ENCODE measurements at regions not wholly inside any gene's neighbourhood (a gene's known extent, or its start where the extent isn't known, plus 50 kb on each side); places are given as distances from the start of the nearest gene placed in this dataset.

GRCh38 chr2:217691920-217692666 is 310.7 kb downstream of the TNS1 start:
- WGBS (ENCODE audit: low lambda C conversion rate, missing lambda C conversion rate), result 85% methylated on average over 7 of the region's 7 CpGs
- H3K4me3 ChIP-seq, result no peak overlapping the region
- H3K27me3 ChIP-seq, result no peaks in the 10 kb centered on the region
- no peaks in the 10 kb centered on the region for H3K36me3 ChIP-seq (replicated peaks; ENCODE audit: insufficient read depth, low read depth)
- no peak for TF ChIP-seq EZH2 (IDR thresholded peaks at IDR 0.05; ENCODE audit: borderline replicate concordance)
- TF ChIP-seq CTCF (IDR thresholded peaks at IDR 0.05; ENCODE audit: poor library complexity), result no peak
- no peak for TF ChIP-seq EZH2phosphoT487 (IDR thresholded peaks at IDR 0.05; ENCODE audit: low read depth, severe bottlenecking, unreplicated experiment)
- no peaks in the 10 kb centered on the region for H3K4me1 ChIP-seq (ENCODE audit: insufficient read depth)
- no peaks in the 10 kb centered on the region for H3K9me2 ChIP-seq (replicated peaks; ENCODE audit: insufficient read depth)
- H3K27ac ChIP-seq, result no peak overlapping the region
- no peak overlapping the region for H2AFZ ChIP-seq
- H4K20me1 ChIP-seq (ENCODE audit: insufficient read depth, poor library complexity, severe bottlenecking), result no peaks in the 10 kb centered on the region
- no peak overlapping the region for H3K4me2 ChIP-seq
- H3K9me3 ChIP-seq (ENCODE audit: low read depth), result no peaks in the 10 kb centered on the region
- no peaks in the 10 kb centered on the region for H3K79me2 ChIP-seq
- DNase-seq (ENCODE audit: low spot score), result no peak

DNA sequence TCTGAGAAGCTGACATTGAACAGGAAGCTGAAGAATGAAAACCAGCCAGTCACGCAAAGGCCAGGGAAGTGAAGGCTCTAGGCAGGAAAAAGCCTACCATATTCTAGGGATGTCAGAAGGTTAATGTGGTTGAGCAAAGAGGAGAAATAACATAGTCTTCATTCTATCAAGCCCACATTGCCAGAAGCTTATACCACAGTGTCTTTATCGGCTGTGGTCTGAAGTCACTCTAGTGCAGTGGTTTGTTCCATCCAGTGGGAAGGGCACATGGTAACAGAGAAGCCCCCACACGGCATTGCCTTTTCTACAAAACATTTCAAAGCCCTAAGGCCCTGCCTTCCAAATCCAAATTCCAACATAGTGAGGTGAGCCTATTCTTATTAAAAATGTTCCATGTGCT is 311.3 kb downstream of the TNS1 start:
- WGBS (ENCODE audit: low lambda C conversion rate, missing lambda C conversion rate), result 92% methylated on average over 3 of the region's 3 CpGs
- Histone ChIP-seq H4K20me1 (ENCODE audit: insufficient read depth, poor library complexity, severe bottlenecking) (no peaks in the 10 kb centered on the region), H3K9me2 (replicated peaks; ENCODE audit: insufficient read depth) (no peaks in the 10 kb centered on the region), H3K79me2 (no peaks in the 10 kb centered on the region), H2AFZ (no peak overlapping the region), H3K4me1 (ENCODE audit: insufficient read depth) (no peaks in the 10 kb centered on the region), H3K27me3 (no peaks in the 10 kb centered on the region), H3K27ac (no peak overlapping the region), H3K4me3 (no peak overlapping the region), H3K9me3 (ENCODE audit: low read depth) (no peaks in the 10 kb centered on the region), H3K36me3 (replicated peaks; ENCODE audit: insufficient read depth, low read depth) (no peaks in the 10 kb centered on the region), H3K4me2 (no peak overlapping the region)
- no peak for DNase-seq (ENCODE audit: low spot score)
- TF ChIP-seq EZH2phosphoT487 (IDR thresholded peaks at IDR 0.05; ENCODE audit: low read depth, severe bottlenecking, unreplicated experiment) (no peak), EZH2 (IDR thresholded peaks at IDR 0.05; ENCODE audit: borderline replicate concordance) (no peak), CTCF (IDR thresholded peaks at IDR 0.05; ENCODE audit: poor library complexity) (no peak)

GRCh38 chr2:217689053-217689452 is 313.7 kb downstream of the TNS1 start:
- no peaks in the 10 kb centered on the region for H3K36me3 ChIP-seq (replicated peaks; ENCODE audit: insufficient read depth, low read depth)
- TF ChIP-seq CTCF (IDR thresholded peaks at IDR 0.05; ENCODE audit: poor library complexity), result no peak
- TF ChIP-seq EZH2phosphoT487 (IDR thresholded peaks at IDR 0.05; ENCODE audit: low read depth, severe bottlenecking, unreplicated experiment), result no peak
- no peak for TF ChIP-seq EZH2 (IDR thresholded peaks at IDR 0.05; ENCODE audit: borderline replicate concordance)
- H3K4me2 ChIP-seq, result no peak overlapping the region
- DNase-seq (ENCODE audit: low spot score), result no peak
- H2AFZ ChIP-seq, result no peak overlapping the region
- H4K20me1 ChIP-seq (ENCODE audit: insufficient read depth, poor library complexity, severe bottlenecking), result no peaks in the 10 kb centered on the region
- 84% methylated on average over 1 of the region's 1 CpG for WGBS (ENCODE audit: low lambda C conversion rate, missing lambda C conversion rate)
- H3K4me3 ChIP-seq, result no peak overlapping the region
- H3K27me3 ChIP-seq, result no peaks in the 10 kb centered on the region
- no peak overlapping the region for H3K27ac ChIP-seq
- H3K9me3 ChIP-seq (ENCODE audit: low read depth), result no peaks in the 10 kb centered on the region
- H3K4me1 ChIP-seq (ENCODE audit: insufficient read depth), result peaks cover 12% of the 10 kb centered on the region
- no peaks in the 10 kb centered on the region for H3K79me2 ChIP-seq
- H3K9me2 ChIP-seq (replicated peaks; ENCODE audit: insufficient read depth), result no peaks in the 10 kb centered on the region
